ENCODE measurements at regions not wholly inside any gene's neighbourhood (a gene's known extent, or its start where the extent isn't known, plus 50 kb on each side); places are given as distances from the start of the nearest gene placed in this dataset.
"Not testable (repeated sequence)": the region's sequence is repeated elsewhere in the genome, so short reads cannot be mapped to it uniquely, and the experiment has no call there.

- H3K27ac Mint-ChIP-seq: no peak overlapping the region
- H3K36me3 Mint-ChIP-seq (ENCODE audit: low read depth): no peaks in the 10 kb centered on the region
- intact Hi-C loops (cut with micrococcal nuclease): no loop called here
- H3K9me3 Mint-ChIP-seq: no peaks in the 10 kb centered on the region
- H3K4me1 Mint-ChIP-seq (ENCODE audit: low read depth): no peaks in the 10 kb centered on the region
- no peaks in the 10 kb centered on the region for H3K27me3 Mint-ChIP-seq
- H3K4me3 Mint-ChIP-seq: no peak overlapping the region
Measured at GRCh38 chr2:155994315-155994714, 338.2 kb downstream of the NR4A2 start.

- H3K36me3 Mint-ChIP-seq (ENCODE audit: low read depth): no peaks in the 10 kb centered on the region
- no peaks in the 10 kb centered on the region for H3K4me1 Mint-ChIP-seq (ENCODE audit: low read depth)
- H3K9me3 Mint-ChIP-seq: peaks cover 11% of the 10 kb centered on the region
- no peak overlapping the region for H3K4me3 Mint-ChIP-seq
- intact Hi-C loops (cut with micrococcal nuclease): no loop called here
- H3K27ac Mint-ChIP-seq: no peak overlapping the region
- H3K27me3 Mint-ChIP-seq: no peaks in the 10 kb centered on the region
Measured at GRCh38 chr2:155983845-155984244, 348.7 kb downstream of the NR4A2 start.

- Mint-ChIP-seq H3K36me3 (ENCODE audit: low read depth) (no peaks in the 10 kb centered on the region), H3K27ac (no peak overlapping the region), H3K4me1 (ENCODE audit: low read depth) (no peaks in the 10 kb centered on the region), H3K4me3 (no peak overlapping the region), H3K27me3 (no peaks in the 10 kb centered on the region), H3K9me3 (peaks cover 11% of the 10 kb centered on the region)
- intact Hi-C loops (cut with micrococcal nuclease): no loop called here
Measured at GRCh38 chr2:155982135-155982534, 350.4 kb downstream of the NR4A2 start.

GRCh38 chr2:155980941-155981560, 351.5 kb downstream of the NR4A2 start:
- H3K9me3 Mint-ChIP-seq: peaks cover 11% of the 10 kb centered on the region
- H3K27ac Mint-ChIP-seq: no peak overlapping the region
- H3K4me3 Mint-ChIP-seq: no peak overlapping the region
- H3K36me3 Mint-ChIP-seq (ENCODE audit: low read depth): no peaks in the 10 kb centered on the region
- H3K4me1 Mint-ChIP-seq (ENCODE audit: low read depth): no peaks in the 10 kb centered on the region
- intact Hi-C loops (cut with micrococcal nuclease): no loop called here
- H3K27me3 Mint-ChIP-seq: no peaks in the 10 kb centered on the region

GRCh38 chr2:155975734-155976133, 356.8 kb downstream of the NR4A2 start:
- Mint-ChIP-seq H3K27ac (no peak overlapping the region), H3K9me3 (peaks cover 3% of the 10 kb centered on the region), H3K4me3 (no peak overlapping the region), H3K4me1 (ENCODE audit: low read depth) (no peaks in the 10 kb centered on the region), H3K36me3 (ENCODE audit: low read depth) (no peaks in the 10 kb centered on the region), H3K27me3 (no peaks in the 10 kb centered on the region)
- intact Hi-C loops (cut with micrococcal nuclease): no loop called here

GRCh38 chr2:155972916-155973315, 359.6 kb downstream of the NR4A2 start:
- Mint-ChIP-seq H3K4me1 (ENCODE audit: low read depth) (no peaks in the 10 kb centered on the region), H3K4me3 (no peak overlapping the region), H3K36me3 (ENCODE audit: low read depth) (no peaks in the 10 kb centered on the region), H3K27me3 (no peaks in the 10 kb centered on the region), H3K27ac (no peak overlapping the region), H3K9me3 (no peaks in the 10 kb centered on the region)
- intact Hi-C loops (cut with micrococcal nuclease): no loop called here

GRCh38 chr2:155966064-155966471, 366.5 kb downstream of the NR4A2 start:
- H3K27ac Mint-ChIP-seq; H3K27me3 Mint-ChIP-seq; intact Hi-C loops (cut with micrococcal nuclease); H3K4me1 Mint-ChIP-seq (ENCODE audit: low read depth); H3K4me3 Mint-ChIP-seq; H3K36me3 Mint-ChIP-seq (ENCODE audit: low read depth); H3K9me3 Mint-ChIP-seq: not testable (repeated sequence)

DNA sequence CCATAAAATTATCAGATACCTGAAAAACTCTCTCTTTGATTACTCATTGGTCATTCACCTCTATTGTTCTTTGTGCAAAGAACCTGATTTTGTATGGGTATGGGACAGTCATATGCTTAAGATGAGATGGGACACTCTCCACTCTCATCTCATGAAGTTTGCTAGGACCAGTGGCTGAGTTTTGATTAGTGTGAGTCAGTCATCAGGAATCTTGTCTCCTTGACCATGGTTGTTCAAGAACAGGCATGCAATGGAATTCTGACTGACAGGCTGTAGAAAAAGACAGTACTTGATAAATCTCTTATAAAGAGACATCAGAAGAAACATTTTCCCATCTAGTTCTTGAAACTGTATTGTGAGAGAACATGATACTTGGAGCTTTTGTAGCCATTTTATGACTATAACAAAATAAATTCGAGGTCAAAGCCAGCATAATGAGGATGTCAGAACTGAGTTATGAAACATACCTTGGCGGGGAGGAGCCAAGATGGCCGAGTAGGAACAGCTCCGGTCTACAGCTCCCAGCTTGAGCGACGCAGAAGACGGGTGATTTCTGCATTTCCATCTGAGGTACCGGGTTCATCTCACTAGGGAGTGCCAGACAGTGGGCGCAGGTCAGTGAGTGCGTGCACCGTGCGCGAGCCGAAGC, 367.0 kb downstream of the NR4A2 start:
- H3K36me3 Mint-ChIP-seq (ENCODE audit: low read depth): no peaks in the 10 kb centered on the region
- H3K4me1 Mint-ChIP-seq (ENCODE audit: low read depth): no peaks in the 10 kb centered on the region
- H3K9me3 Mint-ChIP-seq: no peaks in the 10 kb centered on the region
- H3K4me3 Mint-ChIP-seq: no peak overlapping the region
- no peaks in the 10 kb centered on the region for H3K27me3 Mint-ChIP-seq
- no peak overlapping the region for H3K27ac Mint-ChIP-seq
- intact Hi-C loops (cut with micrococcal nuclease): no loop called here

DNA sequence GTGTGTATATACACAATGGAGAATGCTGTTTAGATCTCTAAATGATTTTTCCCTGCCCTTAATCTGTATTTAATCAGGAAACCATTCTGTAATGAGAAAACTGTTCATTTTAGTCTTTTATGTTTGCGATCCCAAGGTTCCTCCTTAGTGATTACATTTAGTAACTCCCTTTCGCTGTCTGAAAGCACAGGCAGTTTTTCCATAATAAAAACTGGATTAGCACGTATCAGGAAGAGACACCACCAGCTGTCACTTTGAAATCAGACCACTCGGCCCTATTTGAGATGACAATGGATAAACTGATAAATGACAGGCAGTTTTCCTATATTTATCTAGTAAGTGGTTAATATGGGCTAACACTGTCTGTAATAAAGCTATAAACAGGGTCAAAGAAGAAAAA, 370.9 kb downstream of the NR4A2 start:
- Mint-ChIP-seq H3K27ac (no peak overlapping the region), H3K4me3 (no peak overlapping the region), H3K9me3 (no peaks in the 10 kb centered on the region), H3K36me3 (ENCODE audit: low read depth) (no peaks in the 10 kb centered on the region), H3K4me1 (ENCODE audit: low read depth) (no peaks in the 10 kb centered on the region), H3K27me3 (no peaks in the 10 kb centered on the region)
- intact Hi-C loops (cut with micrococcal nuclease): no loop called here

DNA sequence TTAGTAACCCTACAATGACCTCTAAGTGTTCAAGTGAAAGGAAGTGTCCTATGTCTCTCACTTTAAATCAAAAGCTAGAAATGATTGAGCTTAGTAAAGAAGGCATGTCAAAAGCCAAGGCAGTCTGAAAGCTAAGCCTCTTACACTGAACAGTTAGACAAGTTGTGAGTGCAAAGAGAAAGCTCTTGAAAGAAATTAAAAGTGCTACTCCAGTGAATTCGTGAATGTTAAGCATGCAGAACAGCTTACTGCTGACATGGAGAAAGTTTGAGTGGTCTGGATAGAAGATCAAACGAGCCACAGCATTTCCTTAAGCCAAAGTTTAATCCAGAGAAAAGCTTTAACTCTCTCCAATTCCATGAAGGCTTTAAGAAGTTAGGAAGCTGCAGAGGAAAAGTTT, 373.7 kb downstream of the NR4A2 start:
- Mint-ChIP-seq H3K4me1 (ENCODE audit: low read depth) (no peaks in the 10 kb centered on the region), H3K36me3 (ENCODE audit: low read depth) (no peaks in the 10 kb centered on the region), H3K27me3 (no peaks in the 10 kb centered on the region), H3K9me3 (no peaks in the 10 kb centered on the region), H3K27ac (no peak overlapping the region), H3K4me3 (no peak overlapping the region)
- intact Hi-C loops (cut with micrococcal nuclease): no loop called here

- Mint-ChIP-seq H3K4me1 (ENCODE audit: low read depth) (no peaks in the 10 kb centered on the region), H3K27ac (no peak overlapping the region), H3K27me3 (no peaks in the 10 kb centered on the region), H3K9me3 (peaks cover 7% of the 10 kb centered on the region), H3K4me3 (no peak overlapping the region), H3K36me3 (ENCODE audit: low read depth) (no peaks in the 10 kb centered on the region)
- intact Hi-C loops (cut with micrococcal nuclease): no loop called here
Measured at GRCh38 chr2:155947069-155947468, 385.5 kb downstream of the NR4A2 start.

DNA sequence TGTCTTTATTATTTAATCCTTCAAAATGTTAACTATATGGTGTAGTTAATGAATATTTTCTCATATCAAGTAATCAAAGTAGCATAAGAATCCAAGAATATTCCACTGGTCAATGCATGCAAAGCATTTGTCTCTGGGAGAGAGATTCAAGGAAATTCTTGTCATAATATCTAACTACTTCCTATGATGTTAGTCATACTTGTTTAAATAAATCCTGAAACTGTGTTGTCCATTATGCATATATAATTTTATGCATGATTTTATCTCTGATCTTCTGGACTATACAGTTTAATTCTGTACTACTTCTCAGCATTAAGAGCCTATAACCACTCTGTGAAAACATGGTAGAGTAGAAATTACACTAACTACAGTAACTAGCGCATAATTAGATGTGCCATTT, 388.3 kb downstream of the NR4A2 start:
- Mint-ChIP-seq H3K36me3 (ENCODE audit: low read depth) (no peaks in the 10 kb centered on the region), H3K27ac (no peak overlapping the region), H3K4me3 (no peak overlapping the region), H3K27me3 (no peaks in the 10 kb centered on the region), H3K9me3 (peaks cover 36% of the 10 kb centered on the region), H3K4me1 (ENCODE audit: low read depth) (no peaks in the 10 kb centered on the region)
- intact Hi-C loops (cut with micrococcal nuclease): no loop called here

GRCh38 chr2:155930312-155930711, 402.2 kb downstream of the NR4A2 start:
- no peaks in the 10 kb centered on the region for H3K27me3 Mint-ChIP-seq
- peaks cover 19% of the 10 kb centered on the region for H3K9me3 Mint-ChIP-seq

DNA sequence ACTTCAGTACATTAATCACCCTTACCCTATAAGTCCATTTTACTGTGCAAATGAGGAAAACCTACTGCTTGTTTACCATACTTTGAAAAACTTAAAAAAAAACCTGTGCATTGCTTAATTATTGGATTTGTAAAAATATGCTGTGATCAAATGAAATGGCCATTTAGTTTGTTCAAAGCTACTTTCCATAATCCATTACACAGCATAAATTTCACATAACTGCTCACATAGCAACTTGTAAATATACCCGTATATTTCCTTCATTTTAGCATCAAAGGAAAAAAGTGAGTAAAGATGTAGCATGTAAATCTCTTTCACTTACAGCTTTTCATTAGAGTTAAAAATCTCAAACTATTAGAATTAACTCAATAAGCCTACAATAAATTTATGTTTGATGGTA, 415.1 kb downstream of the NR4A2 start:
- Mint-ChIP-seq H3K4me1 (ENCODE audit: low read depth) (no peaks in the 10 kb centered on the region), H3K9me3 (peaks cover under 1% of the 10 kb centered on the region), H3K27me3 (no peaks in the 10 kb centered on the region), H3K36me3 (ENCODE audit: low read depth) (no peaks in the 10 kb centered on the region), H3K4me3 (no peak overlapping the region), H3K27ac (no peak overlapping the region)
- intact Hi-C loops (cut with micrococcal nuclease): no loop called here

More at GRCh38 chr2:155930312-155930711, 402.2 kb downstream of the NR4A2 start:
- H3K4me1 Mint-ChIP-seq (ENCODE audit: low read depth): no peaks in the 10 kb centered on the region
- no peak overlapping the region for H3K27ac Mint-ChIP-seq
- intact Hi-C loops (cut with micrococcal nuclease): no loop called here
- H3K4me3 Mint-ChIP-seq: no peak overlapping the region
- no peaks in the 10 kb centered on the region for H3K36me3 Mint-ChIP-seq (ENCODE audit: low read depth)

DNA sequence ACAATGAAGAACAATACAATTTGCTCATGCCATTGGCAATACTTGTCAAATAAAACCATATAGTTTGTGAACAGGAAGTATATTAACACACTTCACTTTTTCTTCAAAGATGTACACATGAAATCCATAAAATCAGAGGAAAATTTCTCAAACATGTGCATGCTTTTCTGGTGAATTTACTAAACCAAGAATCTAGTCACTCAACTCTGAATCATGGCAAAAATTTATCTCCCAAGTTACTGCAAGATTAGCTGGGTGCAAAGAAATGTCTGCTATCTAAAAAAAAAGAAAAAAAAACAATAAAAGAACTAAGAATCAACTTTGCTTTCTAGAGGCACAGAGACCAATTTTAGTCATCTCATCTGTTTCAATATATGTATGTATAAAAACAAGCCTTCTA, 419.2 kb downstream of the NR4A2 start:
- Mint-ChIP-seq H3K4me1 (ENCODE audit: low read depth) (no peaks in the 10 kb centered on the region), H3K9me3 (no peaks in the 10 kb centered on the region), H3K27ac (no peak overlapping the region), H3K36me3 (ENCODE audit: low read depth) (no peaks in the 10 kb centered on the region), H3K4me3 (no peak overlapping the region), H3K27me3 (no peaks in the 10 kb centered on the region)
- intact Hi-C loops (cut with micrococcal nuclease): no loop called here

All from dendritic cell treated with granulocyte-macrophage colony-stimulating factor and Interleukin-4, amounts not matched to agents 40 ng/mL and 50 ng/mL, for 4 days (primary cell).